Right lobe of liver (tissue), 4 donors: ENCODE measurements at regions not wholly inside any gene's neighbourhood (a gene's known extent, or its start where the extent isn't known, plus 50 kb on each side); places are given as distances from the start of the nearest gene placed in this dataset.

Source experiments
- POLR2A ChIP-seq: fragments of 450-650 bp; IDR thresholded peaks from one replicate; pipeline ENCODE4 v1.6.1; 2017; ENCODE audit warnings: antibody characterized with exemption, mild to moderate bottlenecking
- TF ChIP-seq, protein P1 (sequence below), 4 donors: fragments of 200-600 bp in 3 of 4; fragments of 450-650 bp in 1 of 4; IDR thresholded peaks; one replicate each; pipeline versions ENCODE4 v1.5.1 to v1.8.0; 2016 to 2022; ENCODE audit warnings: antibody characterized with exemption in 4 of 4, mild to moderate bottlenecking in 2 of 4
- donor health status: DM: no; HTN: no; CAD: no.
- donor health status: DM: no; HTN: no; CAD: no.
- donor health status: DM: no; HTN: yes; CAD: no.

DNA sequence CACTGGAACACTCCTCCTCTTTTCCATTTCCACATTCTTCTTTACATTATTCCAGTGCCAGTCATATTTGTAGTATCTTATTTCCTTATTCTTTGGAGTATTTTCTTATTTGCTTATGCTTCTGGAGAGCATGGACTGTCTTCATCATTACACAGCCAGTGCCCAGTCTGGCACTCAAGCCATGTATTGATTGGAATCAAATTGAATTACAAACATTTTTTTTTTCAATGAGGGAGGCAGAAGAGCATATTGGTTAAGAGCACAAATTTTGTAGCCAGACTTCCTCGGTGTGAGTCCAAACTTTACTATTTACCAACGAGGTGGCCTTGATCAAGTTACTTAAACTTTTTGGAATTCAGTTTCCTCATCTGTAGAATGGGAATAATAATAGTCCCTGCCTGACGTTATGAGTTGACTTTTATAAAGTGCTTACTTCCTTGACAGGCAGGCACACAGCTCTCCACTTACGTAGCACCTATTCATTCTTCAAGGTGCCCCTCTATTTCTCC lies 186.6 kb upstream of the BCL6 start:
- TF ChIP-seq, protein P1, sequence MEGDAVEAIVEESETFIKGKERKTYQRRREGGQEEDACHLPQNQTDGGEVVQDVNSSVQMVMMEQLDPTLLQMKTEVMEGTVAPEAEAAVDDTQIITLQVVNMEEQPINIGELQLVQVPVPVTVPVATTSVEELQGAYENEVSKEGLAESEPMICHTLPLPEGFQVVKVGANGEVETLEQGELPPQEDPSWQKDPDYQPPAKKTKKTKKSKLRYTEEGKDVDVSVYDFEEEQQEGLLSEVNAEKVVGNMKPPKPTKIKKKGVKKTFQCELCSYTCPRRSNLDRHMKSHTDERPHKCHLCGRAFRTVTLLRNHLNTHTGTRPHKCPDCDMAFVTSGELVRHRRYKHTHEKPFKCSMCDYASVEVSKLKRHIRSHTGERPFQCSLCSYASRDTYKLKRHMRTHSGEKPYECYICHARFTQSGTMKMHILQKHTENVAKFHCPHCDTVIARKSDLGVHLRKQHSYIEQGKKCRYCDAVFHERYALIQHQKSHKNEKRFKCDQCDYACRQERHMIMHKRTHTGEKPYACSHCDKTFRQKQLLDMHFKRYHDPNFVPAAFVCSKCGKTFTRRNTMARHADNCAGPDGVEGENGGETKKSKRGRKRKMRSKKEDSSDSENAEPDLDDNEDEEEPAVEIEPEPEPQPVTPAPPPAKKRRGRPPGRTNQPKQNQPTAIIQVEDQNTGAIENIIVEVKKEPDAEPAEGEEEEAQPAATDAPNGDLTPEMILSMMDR (IDR thresholded peaks at IDR 0.05) = no peak
- TF ChIP-seq POLR2A = no peak
